ENCODE measurements at regions not wholly inside any gene's neighbourhood (a gene's known extent, or its start where the extent isn't known, plus 50 kb on each side); places are given as distances from the start of the nearest gene placed in this dataset.

GRCh38 chr3:150098621-150099020, 127.9 kb upstream of the PFN2 start:
- H3K27ac ChIP-seq = no peak overlapping the region
- no peak for ATAC-seq
- WGBS, 4 donors = 96 to 99% (median 97%) methylated on average over 3 of the region's 3 CpGs
- TF ChIP-seq CTCF (IDR thresholded peaks at IDR 0.05) (no peak), POLR2A (IDR thresholded peaks at IDR 0.05) (no peak)
- no peaks in the 10 kb centered on the region for H3K36me3 ChIP-seq
- no peaks in the 10 kb centered on the region for H3K27me3 ChIP-seq
- H3K4me3 ChIP-seq = no peak overlapping the region
- DNase-seq = no peak
- no peaks in the 10 kb centered on the region for H3K4me1 ChIP-seq
- intact Hi-C loops (cut with DNase I) = no loop called here
- H3K9me3 ChIP-seq = peaks cover 0 to 20% (median 3%) of the 10 kb centered on the region in 12 donors

GRCh38 chr3:150097588-150097890, 126.8 kb upstream of the PFN2 start:
- TF ChIP-seq CTCF (IDR thresholded peaks at IDR 0.05) = no peak
- no peak for TF ChIP-seq POLR2A (IDR thresholded peaks at IDR 0.05)
- intact Hi-C loops (cut with DNase I) = no loop called here
- H3K27ac ChIP-seq = no peak overlapping the region
- H3K27me3 ChIP-seq = no peaks in the 10 kb centered on the region
- ATAC-seq (no peak), DNase-seq (no peak)
- H3K4me3 ChIP-seq = no peak overlapping the region
- no peaks in the 10 kb centered on the region for H3K36me3 ChIP-seq
- H3K9me3 ChIP-seq = peaks cover 0 to 20% (median 3%) of the 10 kb centered on the region in 12 donors
- H3K4me1 ChIP-seq = no peaks in the 10 kb centered on the region
- WGBS, 4 donors = 72 to 96% (median 86%) methylated on average over 4 of the region's 4 CpGs

GRCh38 chr3:150096700-150097587, 126.2 kb upstream of the PFN2 start:
- 46 to 59% (median 51%) methylated on average over 3 of the region's 3 CpGs for WGBS, 4 donors
- intact Hi-C loops (cut with DNase I) = no loop called here
- no peak for DNase-seq
- no peak overlapping the region for H3K27ac ChIP-seq
- H3K36me3 ChIP-seq = no peaks in the 10 kb centered on the region
- peaks cover 0 to 15% (median 2%) of the 10 kb centered on the region in 12 donors for H3K9me3 ChIP-seq
- TF ChIP-seq CTCF (IDR thresholded peaks at IDR 0.05) (no peak), POLR2A (IDR thresholded peaks at IDR 0.05) (no peak)
- ATAC-seq = no peak
- H3K4me3 ChIP-seq = no peak overlapping the region
- H3K4me1 ChIP-seq = no peaks in the 10 kb centered on the region
- H3K27me3 ChIP-seq = no peaks in the 10 kb centered on the region

GRCh38 chr3:150094150-150094933, 123.6 kb upstream of the PFN2 start:
- Histone ChIP-seq H3K4me3 (no peak overlapping the region), H3K9me3 (no peaks in the 10 kb centered on the region), H3K27ac (no peak overlapping the region), H3K36me3 (no peaks in the 10 kb centered on the region), H3K27me3 (no peaks in the 10 kb centered on the region), H3K4me1 (no peaks in the 10 kb centered on the region)
- DNase-seq = no peak
- intact Hi-C loops (cut with DNase I) = no loop called here
- no peak for ATAC-seq
- TF ChIP-seq CTCF (IDR thresholded peaks at IDR 0.05) = no peak
- TF ChIP-seq POLR2A (IDR thresholded peaks at IDR 0.05) = no peak
- WGBS, 4 donors = 80 to 86% (median 83%) methylated on average over 7 of the region's 7 CpGs
